Suprapubic skin (tissue), 4 donors: ENCODE measurements at regions not wholly inside any gene's neighbourhood (a gene's known extent, or its start where the extent isn't known, plus 50 kb on each side); places are given as distances from the start of the nearest gene placed in this dataset.

ENCODE experiments used
- CTCF ChIP-seq, 2 donors: fragments of 200-600 bp in 1 of 2; fragments of 450-650 bp in 1 of 2; sonication (generic) in 1 of 2; IDR thresholded peaks; one replicate each; pipeline ENCODE4 v1.5.1; 2016 to 2019; ENCODE audit warnings: antibody characterized with exemption in 2 of 2, mild to moderate bottlenecking in 1 of 2, moderate library complexity in 1 of 2
- EP300 ChIP-seq: sonication (generic); formaldehyde crosslinking; IDR thresholded peaks from one replicate; pipeline ENCODE4 v1.6.1; 2017; ENCODE audit warnings: antibody characterized with exemption
- POLR2A ChIP-seq, 2 donors: fragments of 450-650 bp; IDR thresholded peaks; one replicate each; pipeline ENCODE4 v1.6.1; 2017; ENCODE audit warnings: antibody characterized with exemption in 2 of 2, mild to moderate bottlenecking in 2 of 2, moderate library complexity in 2 of 2
- POLR2AphosphoS5 ChIP-seq, 3 donors: sonication (generic); formaldehyde crosslinking; IDR thresholded peaks; one replicate each; pipeline ENCODE4 v1.6.1; 2017; ENCODE audit warnings: antibody characterized with exemption in 3 of 3

GRCh38 chr6:148166339-148166968, 176.2 kb upstream of the SASH1 start:
- peak; percentile 49 to 51 for TF ChIP-seq CTCF (IDR thresholded peaks at IDR 0.05)
- no peak for TF ChIP-seq POLR2A (IDR thresholded peaks at IDR 0.05)
- TF ChIP-seq POLR2AphosphoS5 (IDR thresholded peaks at IDR 0.05), result no peak
- TF ChIP-seq EP300, result no peak
